GM18505 (cell line): ENCODE measurements at regions not wholly inside any gene's neighbourhood (a gene's known extent, or its start where the extent isn't known, plus 50 kb on each side); places are given as distances from the start of the nearest gene placed in this dataset.

ENCODE experiments used
- ATAC-seq: cut with Tn5 transposase; IDR thresholded peaks from one replicate; pipeline ENCODE4 v1.9.1; 2021; ENCODE audit not compliant: unreplicated experiment
- POLR2A ChIP-seq: IDR thresholded peaks from 4 replicates; pipeline ENCODE4 v1.6.1; 2011; ENCODE audit warnings: borderline replicate concordance; ENCODE audit not compliant: insufficient read depth, insufficient read length; ENCODE audit errors: extremely low read depth

DNA sequence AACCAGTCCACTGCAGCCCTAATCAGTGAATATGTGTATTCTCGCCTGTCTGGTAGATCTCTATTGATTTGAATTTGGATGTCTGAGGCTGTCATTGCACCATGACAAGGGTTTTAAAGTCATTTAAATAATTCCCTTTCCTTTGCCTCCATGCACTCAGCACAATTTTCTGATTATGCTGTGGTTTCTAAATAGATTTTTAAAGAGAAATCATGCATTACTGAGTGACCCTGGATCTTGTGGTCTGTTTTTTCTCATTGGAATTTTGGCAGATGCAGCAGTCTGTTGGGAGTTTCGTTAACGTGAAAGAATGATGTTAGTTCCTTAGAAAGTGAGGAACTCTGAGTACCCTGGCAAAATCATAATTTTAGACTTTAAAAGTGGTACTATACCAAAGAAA is 396.0 kb downstream of the LRRC70 start:
- ATAC-seq: no peak
- TF ChIP-seq POLR2A: no peak

- no peak for ATAC-seq
- no peak for TF ChIP-seq POLR2A
Observed at GRCh38 chr5:62969409-62970120, 390.9 kb downstream of the LRRC70 start.

GRCh38 chr5:62964428-62964827 is 385.8 kb downstream of the LRRC70 start:
- no peak for ATAC-seq
- TF ChIP-seq POLR2A: no peak

GRCh38 chr5:62960781-62961180 is 382.2 kb downstream of the LRRC70 start:
- ATAC-seq: no peak
- TF ChIP-seq POLR2A: no peak

- no peak for TF ChIP-seq POLR2A
- no peak for ATAC-seq
Observed at GRCh38 chr5:62956597-62956996, 378.0 kb downstream of the LRRC70 start.

DNA sequence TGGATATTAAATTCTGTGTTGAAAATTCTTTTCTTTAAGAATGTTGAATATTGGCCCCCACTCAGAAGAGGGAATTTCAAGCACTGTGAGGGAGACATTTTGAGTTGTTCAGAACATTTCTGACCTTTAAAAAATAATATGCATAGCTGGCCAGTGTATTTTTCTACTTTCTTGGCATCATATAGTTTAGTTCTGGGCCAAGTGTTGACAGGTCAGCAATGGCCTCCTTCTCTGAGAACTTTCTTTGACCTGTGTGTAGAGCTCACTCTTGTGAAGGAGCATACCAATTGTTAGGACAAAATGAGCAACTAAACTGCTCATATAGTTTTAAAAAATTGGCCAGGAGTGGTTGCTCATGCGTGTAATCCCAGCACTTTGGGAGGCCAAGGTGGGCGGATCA is 376.0 kb downstream of the LRRC70 start:
- ATAC-seq: no peak
- TF ChIP-seq POLR2A: no peak

DNA sequence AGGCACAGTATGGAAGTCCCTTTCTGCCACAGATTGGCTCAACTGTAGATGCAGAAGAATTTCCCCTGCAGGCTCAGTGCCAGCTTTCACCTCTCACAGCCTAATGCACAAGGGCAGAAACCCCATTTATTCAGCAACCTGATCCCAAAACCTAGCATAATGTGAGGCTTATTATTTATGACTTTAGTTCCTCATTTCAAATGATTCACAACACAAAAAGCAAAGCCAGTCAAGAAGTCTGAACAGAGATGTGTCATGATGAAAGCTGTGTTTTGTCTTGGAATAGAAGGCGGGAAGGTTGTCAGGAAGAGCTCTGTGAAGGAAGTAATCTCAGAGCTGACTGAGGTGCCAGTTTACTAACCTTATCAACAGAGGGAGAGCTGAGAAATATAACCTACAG is 369.7 kb downstream of the LRRC70 start:
- no peak for ATAC-seq

DNA sequence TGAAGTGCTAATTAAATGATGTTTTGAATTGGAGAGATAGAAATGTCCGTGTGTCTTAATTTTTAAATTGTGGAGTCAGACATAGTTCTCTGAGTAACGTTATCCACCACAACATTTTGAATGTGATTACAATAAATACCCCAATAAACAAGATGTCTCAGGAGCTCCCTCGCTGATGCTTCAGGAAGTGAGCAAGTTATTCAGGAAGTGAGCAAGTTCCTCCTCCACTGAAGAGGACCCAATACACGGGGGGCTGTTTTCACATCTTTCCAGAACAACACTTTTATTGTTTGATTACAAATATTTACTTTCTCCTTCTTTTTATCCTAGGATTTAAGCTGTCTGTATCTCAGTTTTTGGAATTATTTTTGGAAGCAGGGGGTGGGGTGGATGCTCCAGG is 363.8 kb downstream of the LRRC70 start:
- TF ChIP-seq POLR2A: no peak
- ATAC-seq: no peak

More for the DNA sequence above, 369.7 kb downstream of the LRRC70 start:
- no peak for TF ChIP-seq POLR2A

- no peak for ATAC-seq
Observed at GRCh38 chr5:62938927-62939326, 360.3 kb downstream of the LRRC70 start.

DNA sequence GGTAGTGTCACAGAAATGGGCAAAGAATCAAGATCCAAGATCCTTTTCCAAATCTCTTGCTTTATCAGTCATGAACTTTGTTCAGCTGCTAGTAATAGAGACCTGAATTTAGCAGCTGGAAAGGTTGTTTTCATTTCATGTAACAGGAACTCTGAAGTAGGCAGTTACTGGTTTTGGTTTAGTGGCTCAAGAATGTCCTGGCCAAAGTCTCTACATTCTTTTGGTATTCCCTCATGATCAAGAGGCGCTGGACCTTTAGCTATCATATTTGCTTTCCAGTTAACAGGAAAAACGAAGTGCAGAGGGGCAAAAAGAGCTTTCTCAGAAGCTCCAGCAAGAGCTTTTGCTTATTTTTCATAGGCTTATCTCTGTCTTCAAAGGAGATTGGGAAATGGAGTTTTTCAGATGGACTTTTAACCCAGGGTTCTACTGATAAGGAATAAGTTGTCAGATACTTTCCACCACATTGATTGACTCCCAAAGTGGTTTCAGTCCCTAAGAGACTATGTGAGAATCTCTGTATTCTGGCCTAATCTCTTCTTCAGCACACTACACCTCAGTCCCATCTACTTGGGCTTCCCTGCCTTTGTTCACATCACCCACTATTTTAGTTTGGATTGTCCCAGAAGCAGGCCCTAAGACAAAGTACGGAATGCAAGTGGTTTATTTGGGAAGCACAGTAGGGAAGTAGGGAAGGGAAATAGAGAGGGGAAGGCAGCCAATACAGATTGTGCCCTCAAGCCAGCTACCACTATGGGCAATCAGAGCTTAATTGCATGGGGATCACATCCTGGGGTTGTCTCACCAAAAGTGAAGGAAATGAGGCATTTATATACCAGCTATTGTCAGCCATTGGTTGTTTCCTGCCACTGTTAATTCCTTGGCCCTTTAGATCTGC is 359.3 kb downstream of the LRRC70 start:
- no peak for ATAC-seq
- no peak for TF ChIP-seq POLR2A

More at GRCh38 chr5:62938927-62939326, 360.3 kb downstream of the LRRC70 start:
- no peak for TF ChIP-seq POLR2A

GRCh38 chr5:62935660-62936059 is 357.0 kb downstream of the LRRC70 start:
- no peak for TF ChIP-seq POLR2A
- no peak for ATAC-seq

GRCh38 chr5:62934319-62934718 is 355.7 kb downstream of the LRRC70 start:
- TF ChIP-seq POLR2A: no peak
- ATAC-seq: no peak

DNA sequence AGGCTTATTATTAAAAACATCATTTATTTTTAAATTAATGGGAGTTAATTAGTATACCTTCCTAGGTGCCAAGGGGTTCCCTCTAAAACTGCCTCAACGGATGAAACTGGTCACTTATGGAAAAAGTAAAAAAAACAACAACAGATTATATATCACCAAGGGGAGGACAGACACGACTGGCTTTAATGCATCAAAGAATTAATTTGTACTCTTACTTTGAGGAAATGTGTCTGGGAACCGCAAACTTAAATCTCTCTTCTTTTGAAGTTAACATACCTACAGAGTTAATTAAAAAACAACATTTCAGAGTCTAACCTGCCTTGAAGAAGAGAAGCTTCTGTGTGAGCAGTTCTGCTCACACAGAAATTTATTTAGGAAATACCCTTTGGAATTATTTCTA is 354.6 kb downstream of the LRRC70 start:
- TF ChIP-seq POLR2A: no peak
- ATAC-seq: no peak
